ENCODE measurements at regions not wholly inside any gene's neighbourhood (a gene's known extent, or its start where the extent isn't known, plus 50 kb on each side); places are given as distances from the start of the nearest gene placed in this dataset.

DNA sequence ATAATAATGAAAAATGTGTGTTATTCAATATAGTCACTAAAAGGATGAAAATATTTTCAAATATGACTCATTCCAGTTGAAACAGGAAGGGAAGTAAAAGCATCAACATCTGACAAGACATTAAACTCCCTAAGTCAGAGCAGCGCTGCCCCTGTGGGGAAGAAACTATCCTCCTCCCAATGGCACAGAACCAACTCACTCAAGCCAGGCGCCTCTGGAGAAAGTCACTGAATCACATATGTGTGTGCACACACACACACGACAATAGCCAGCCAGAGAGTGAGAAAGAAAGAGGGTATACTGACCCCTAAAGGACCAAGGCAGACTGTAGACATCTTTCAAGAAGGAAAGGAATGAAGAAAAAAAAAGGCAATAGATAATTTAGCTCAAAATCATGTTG is 126.9 kb downstream of the SETD4 start:
- DNase-seq: no peak

DNA sequence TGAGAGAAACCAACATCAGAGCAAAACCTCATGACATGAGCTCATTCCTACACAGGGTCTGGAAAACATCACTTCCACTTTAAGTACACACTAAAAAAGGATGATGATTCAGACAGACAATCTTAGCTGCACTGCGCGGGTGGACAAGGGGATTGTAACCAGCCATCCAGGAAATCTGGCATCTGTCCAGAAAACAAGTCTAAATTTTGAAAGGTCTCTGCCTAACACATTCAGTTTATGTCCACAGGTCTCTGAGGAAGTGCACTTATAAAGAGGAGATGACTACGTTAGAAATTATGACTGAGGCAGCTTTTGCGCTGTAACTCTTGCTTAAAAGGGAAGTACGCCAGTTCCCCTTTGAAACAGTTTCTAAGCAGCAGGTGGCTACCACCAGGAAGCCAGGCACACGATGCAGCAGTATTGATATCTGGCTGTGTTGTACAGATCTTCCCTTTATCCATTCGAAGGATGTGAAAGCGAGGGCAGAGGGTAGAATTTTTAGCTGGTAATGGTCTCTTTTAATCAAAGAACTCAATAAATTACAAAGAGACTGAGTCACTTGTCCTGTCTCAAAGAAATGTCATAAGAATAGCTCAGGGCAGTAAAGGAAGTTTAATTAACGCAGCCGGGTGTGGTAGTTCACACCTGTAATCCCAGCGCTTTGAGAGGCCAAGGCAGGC is 128.0 kb downstream of the SETD4 start:
- DNase-seq: peak; percentile 12

DNA sequence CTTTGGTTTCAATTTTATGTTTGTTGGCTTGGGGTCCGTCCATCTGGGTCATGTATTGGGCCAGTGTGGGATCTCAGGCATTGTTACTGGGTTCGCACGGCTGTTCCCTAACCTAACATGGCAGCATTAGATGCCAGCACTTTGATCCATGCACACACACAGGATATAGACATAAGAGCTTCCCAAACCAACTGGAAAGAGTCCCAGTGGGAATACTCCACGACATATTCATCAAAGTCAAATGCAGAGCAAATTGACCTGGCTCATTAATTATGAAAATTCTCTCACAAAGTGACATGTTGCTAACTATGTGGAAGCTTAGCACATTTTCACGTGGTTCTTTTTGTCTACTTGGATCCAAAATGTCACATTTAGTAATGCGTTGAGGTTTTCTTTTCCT is 130.4 kb downstream of the SETD4 start:
- DNase-seq: no peak

GRCh38 chr21:35927262-35927661 is 133.1 kb downstream of the SETD4 start:
- DNase-seq: no peak

- no peak for DNase-seq
Observed at GRCh38 chr21:35926003-35926740, 134.2 kb downstream of the SETD4 start.

DNA sequence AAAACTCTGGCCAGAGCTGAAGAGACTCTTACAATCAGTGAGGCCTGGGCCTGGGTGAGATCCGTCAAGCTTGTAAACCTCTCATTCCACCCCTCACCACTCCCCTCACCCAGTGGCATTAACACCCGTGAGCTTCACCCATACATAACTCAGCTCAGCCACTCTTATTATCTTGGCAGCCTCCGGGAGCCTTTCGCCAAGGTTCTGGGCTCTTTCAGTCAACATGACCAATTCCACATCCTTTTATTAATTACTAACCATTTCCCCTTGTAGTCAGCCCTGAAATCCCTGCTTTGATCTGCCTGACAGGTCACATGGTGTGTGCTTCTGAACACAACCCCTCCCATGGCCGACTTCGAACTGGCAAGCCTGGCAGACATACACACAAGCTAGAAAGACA is 134.8 kb downstream of the SETD4 start:
- no peak for DNase-seq

- DNase-seq: no peak
Observed at GRCh38 chr21:35924714-35925301, 135.5 kb downstream of the SETD4 start.

- no peak for DNase-seq
Observed at GRCh38 chr21:35923971-35924370, 136.4 kb downstream of the SETD4 start.

DNA sequence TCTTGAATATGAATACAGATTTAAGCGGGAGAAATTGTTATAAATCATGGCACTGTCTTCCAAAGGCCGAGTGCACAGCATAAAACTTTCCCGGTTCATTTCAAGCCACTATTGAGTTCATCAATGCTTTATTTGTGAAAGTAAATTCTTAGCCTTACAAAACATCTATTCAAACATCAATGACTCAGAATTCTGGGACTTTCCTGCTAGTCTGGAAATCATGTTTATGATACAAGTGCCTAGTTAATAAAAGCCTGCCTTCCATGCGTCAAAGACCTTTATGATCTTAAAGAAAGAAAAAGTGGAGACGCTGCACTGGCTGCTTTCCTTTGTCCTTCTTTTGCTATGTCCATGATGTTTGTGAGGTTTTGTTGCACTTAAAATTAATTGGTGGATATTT is 137.7 kb downstream of the SETD4 start:
- DNase-seq: no peak

- DNase-seq: no peak
Observed at GRCh38 chr21:35921471-35921870, 138.9 kb downstream of the SETD4 start.

DNA sequence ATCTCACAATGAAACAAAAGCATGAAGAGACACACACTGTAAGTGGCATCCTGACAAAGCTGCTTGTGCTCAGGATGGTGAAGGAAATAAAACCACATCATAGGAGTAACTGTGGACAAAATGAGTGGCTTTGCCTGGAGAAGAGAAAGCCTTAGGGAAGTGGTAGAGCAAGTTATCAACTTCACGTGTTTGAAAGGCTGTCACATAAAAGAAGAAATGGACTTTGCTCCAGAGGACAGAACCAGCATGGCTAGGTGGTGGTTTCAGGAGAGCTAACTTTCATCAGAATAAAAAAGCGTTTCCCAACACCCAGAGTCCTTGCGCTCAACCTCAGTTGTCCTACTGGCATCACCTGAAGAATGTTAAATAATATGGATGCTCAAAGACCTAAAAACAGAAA is 139.9 kb downstream of the SETD4 start:
- DNase-seq: no peak

GRCh38 chr21:35915030-35915429 is 145.3 kb downstream of the SETD4 start:
- DNase-seq: no peak

DNA sequence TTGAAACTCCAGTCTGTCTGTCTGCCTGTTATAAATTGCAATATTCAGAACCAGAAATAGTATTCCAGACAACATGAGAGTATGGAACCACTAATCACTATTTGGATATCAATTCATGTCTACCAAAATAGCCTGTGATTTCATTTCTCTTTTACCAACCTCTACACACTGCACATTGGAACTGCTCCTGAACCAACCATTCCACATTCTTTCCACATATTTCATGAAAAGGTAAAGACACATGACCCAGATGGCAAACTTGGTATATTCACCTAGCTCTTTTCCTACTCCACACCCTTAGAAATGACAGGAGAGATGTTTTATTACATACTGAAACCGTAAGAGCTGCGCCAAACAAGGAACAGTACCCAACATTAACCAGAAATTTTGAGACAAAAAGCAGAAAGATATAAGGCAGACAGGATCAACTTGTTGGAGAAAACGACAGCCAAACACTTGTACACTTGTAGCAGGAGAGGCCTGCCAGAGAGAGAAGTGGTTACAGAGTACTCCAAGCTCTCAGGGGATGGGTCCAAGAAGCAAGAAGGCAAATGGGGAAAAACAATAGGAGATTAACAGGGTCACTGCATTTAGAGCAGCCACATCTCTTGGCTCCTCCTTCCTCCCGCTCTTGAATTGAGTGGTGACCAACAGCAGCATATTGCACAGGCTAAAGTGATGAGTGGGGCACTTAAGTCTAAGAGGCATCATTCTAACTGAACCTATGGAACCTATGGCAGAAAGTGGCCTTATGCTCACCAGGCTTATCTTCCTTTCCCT is 148.7 kb downstream of the SETD4 start:
- no peak for DNase-seq

GRCh38 chr21:35909456-35910223 is 150.7 kb downstream of the SETD4 start:
- DNase-seq: no peak

GRCh38 chr21:35908311-35909078 is 151.8 kb downstream of the SETD4 start:
- DNase-seq: no peak

DNA sequence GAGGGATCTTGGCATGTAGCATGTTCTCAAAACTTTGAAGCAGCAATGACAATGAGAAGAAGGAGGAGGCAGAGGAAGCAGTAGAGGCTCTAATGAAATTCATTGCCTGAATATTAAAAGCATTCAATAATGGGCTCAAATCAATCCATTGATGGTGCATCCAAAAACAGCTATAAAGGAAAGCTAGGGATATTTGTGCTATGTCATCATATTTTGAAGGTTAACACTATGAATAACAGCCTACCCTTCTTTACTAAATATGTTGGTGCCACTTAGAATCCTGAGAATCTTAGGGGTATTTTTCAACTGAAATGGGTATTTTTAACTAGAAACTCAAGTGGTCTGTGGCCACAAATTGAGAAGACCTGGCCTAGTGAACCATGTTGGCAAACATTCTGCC is 153.7 kb downstream of the SETD4 start:
- no peak for DNase-seq

- no peak for DNase-seq
Observed at GRCh38 chr21:35905963-35906345, 154.4 kb downstream of the SETD4 start.

DNA sequence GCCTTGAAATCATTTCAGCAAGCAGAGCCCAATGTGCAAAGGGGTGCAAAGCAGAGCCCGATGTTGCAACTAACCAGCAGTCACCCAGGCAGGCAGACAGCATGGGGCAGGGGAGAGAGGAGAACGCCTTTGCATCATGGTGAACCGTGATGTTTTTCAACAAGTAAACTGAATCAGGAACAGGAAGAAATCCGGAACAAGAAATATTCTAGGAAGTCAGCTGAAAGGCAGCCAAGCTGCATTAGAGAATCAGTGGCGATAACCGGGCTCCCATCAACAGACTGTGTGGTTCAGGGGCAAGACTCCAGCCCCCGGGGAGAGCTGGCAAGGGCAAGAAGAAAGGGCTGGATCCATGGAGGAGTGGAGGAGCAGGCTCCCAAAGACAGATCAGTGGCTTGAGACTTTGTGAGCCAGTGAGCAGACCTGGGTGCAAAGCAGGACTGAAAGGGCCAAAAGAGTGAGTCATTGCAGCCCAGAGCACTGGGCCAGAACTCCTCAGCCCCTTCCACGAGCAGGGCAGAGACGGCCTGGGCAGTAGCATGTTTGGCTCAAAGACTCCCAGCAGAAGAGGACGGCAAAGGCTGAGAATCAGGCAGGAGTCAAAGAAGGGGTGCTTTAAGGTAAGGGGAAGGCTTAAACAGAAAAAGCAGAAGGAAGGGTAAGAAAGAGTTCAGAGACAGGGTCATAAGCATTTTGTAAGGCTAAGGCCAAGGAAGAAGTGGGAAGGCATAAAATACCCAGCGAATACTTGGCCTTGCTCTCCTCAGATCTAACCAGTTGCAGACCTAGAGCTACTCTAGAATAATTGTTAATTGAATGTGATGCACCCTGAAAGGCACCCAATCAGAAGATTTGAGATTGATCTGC is 155.0 kb downstream of the SETD4 start:
- DNase-seq: no peak

DNA sequence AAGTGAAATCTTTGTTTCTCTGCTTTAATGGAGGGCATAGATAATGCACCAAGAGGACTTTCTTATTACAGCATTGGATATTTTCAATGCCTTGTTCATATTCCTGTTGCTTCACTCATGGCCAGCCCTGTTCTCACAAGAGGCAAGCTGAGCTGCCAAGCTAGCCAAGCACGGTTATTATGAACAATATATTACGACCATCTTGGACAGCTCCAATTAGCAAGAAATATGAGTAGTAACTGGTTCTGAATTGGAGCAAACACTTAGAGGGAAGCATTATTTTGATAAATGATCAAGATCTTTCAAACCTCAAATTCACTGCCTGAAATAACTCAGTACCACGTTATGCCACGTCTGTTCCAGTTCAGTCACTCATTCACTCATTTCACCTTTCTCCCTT is 159.8 kb downstream of the SETD4 start:
- DNase-seq: no peak

- DNase-seq: no peak
Observed at GRCh38 chr21:35896060-35896459, 164.3 kb downstream of the SETD4 start.

DNA sequence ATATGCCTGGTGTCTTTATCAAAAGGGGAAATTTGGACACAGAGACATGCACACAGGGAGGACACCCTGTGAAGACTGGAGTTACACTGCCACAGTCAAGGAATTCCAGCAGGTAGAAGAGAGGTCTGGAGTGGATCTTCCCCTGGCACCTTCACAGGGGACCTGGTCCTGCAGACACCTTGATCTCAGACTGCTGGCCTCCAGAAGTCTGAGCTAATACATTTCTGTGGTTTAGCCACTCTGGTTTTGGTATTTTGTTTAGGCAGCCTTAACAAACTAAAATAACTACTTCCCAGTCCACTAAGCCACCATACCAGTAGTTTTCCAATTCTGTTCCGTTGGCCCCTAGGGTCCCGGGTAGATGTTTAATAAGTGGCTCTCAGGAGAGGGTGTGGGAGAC is 164.7 kb downstream of the SETD4 start:
- no peak for DNase-seq
